ENCODE measurements at regions not wholly inside any gene's neighbourhood (a gene's known extent, or its start where the extent isn't known, plus 50 kb on each side); places are given as distances from the start of the nearest gene placed in this dataset.

DNA sequence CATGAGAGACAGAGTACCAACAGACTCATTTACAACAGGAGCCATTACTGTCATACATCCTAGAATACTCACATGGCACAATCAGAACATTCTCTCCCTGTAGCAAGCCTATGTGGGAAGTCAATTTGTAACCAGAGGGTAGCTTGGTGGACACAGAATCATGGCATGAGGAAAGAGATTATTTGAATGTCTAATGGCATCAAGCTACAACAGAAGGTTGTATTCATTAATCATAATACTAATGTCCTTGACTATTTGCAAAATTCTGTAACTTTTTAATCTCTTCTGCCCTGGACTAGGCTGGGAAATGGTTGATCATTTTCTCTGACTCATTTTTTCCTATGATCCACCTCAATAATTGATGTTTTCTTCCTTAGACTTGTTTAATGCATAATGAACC, 345.2 kb upstream of the IL12A start:
- intact Hi-C loops (cut with micrococcal nuclease), result no loop called here

DNA sequence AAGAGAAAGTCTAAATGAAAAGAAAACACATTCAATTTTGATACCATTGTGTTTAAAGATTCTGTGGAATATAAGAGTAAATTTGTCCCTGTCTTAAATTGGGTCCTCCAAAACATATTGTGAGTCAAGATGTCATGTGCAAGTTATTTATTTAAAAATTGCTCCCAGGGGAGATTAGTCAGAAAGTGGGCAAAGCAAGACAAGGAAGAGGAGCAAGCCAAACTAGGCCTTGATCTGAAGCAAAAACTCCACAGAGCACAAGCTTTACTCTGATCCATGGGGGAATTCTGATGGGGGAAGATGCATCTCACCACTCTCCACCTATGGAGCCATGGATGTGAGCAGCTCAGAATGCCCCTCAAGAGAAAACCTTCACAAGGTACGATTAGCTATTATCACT, 342.8 kb upstream of the IL12A start:
- intact Hi-C loops (cut with micrococcal nuclease), result no loop called here

GRCh38 chr3:159649951-159650350, 338.7 kb upstream of the IL12A start:
- intact Hi-C loops (cut with micrococcal nuclease), result no loop called here

DNA sequence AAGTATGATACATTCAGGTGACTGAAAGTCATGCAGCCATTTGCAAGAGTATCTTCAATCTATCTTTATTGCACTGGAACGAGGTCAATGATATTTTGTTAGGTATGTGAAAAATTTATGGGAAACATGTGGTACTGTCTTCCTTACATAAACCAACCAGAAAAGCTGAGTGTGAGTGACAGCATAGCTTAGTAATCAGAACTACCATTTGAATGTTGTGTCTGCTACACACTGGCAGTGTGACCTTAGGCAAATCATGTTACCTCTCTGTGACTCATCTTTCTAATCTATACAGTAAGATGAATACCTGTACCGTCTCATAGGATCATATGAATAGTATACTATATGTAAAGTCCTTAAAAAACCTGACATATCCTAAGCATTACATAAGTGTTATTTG, 337.9 kb upstream of the IL12A start:
- intact Hi-C loops (cut with micrococcal nuclease), result no loop called here

DNA sequence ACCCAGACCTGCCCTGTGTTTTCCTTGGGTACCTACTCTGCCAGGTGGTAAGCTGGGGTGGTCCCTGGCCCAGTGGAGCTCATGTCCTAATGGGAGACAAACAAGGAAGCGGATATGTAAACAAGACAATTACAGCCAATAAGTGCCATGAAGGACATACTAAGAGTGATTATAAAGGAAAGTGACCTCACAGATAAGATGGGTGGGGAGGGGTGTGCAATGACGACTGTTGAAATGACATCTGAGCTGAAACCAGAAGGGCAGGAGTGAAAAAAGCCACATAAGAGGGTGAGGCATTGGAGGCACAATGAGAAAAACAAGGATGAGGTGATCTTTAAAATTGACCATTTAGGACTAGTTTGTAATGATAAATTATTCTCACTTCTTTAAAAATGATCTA, 336.2 kb upstream of the IL12A start:
- intact Hi-C loops (cut with micrococcal nuclease), result no loop called here

GRCh38 chr3:159654183-159655134, 334.2 kb upstream of the IL12A start:
- intact Hi-C loops (cut with micrococcal nuclease), result no loop called here

DNA sequence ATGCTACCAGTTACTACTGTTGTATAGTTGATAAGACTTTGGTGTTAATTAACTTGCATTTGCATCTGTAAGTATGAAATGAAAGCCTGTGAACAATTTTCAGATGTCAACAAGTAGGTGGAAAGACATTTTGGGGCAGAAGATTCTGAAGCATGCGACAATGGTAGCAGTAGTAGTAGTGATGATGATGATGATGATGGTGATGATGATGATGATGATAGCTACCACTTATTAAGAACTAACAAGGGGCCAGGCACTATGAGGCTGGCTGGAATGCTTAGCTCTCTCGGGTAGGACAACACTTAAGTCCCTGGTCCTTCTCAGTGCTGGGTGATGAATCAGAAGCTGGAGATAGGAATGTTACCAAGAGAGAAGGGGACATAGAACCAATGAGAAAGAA, 333.4 kb upstream of the IL12A start:
- intact Hi-C loops (cut with micrococcal nuclease), result no loop called here

GRCh38 chr3:159657176-159657575, 331.5 kb upstream of the IL12A start:
- intact Hi-C loops (cut with micrococcal nuclease), result no loop called here

GRCh38 chr3:159657629-159658028, 331.0 kb upstream of the IL12A start:
- intact Hi-C loops (cut with micrococcal nuclease), result no loop called here

DNA sequence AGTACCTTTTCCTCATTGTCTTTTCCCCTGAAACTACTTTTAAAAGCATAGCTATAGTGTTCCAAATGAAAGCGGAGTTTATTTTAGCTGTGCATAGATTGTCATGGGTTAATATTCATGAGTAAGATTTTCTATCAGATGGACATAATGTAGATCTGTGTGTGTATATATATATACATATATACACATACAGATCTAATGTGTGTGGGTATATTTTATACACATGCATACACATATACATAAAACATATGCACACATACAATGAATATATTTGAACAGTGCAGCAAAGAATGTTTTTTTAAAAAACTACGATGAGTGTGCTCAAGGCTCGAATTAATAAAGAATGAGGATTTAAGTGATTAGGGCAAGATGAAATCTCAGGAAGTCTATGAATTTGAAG, 328.3 kb upstream of the IL12A start:
- intact Hi-C loops (cut with micrococcal nuclease), result no loop called here

DNA sequence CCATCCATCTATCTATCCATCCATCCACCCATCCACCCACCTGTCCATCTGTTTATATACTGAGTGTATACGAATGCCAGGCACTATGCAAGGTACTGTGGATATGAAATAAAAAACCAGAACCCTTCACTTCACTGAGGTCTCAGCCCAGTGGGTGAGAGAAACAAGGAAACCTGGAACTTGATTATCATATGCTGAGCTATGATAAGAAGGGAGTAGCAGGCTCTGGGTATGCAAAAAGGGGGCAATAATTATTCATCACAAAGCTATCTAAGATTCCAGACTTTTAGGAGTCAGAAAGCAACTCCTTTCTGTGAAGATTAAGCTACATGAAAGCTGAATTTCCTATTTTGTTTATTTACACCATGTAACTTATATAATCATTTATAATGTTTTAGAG, 327.7 kb upstream of the IL12A start:
- intact Hi-C loops (cut with micrococcal nuclease), result no loop called here

DNA sequence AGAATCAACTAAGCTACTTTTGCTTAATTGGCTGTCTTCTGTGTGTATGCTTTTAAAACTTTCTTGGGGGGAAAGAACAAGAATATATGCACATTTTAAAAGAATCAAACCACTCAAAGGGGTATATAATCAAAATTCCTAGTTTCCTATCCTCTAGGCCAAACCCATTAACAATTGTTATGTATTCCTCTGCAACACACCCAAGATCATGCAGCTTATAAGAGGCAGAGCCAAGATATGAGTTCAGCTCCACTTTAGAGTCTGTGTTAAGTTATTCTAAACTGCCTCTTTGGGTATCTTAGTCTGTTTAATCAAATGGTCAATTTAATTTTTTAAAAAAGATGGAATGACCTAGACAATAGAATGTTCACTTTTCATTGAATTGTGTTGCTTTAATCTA, 326.1 kb upstream of the IL12A start:
- intact Hi-C loops (cut with micrococcal nuclease), result no loop called here

DNA sequence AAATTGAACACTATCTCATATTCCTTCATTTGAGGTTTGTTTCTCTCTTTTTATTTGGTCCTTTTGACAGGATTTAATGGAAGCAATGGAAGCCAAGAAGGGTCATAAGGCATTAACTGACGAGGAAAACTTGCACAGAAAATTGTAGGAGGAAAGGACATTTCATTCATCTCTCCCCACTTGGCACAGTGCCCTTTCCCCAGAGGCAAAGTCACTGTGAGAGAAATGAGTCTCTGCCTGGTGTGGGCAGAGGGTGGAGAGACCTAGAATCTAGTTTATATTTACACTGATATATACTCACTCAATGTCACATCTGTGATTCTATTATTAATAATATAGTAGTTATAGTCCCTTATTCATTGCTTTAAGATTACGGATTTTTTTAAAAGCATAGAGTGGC, 324.6 kb upstream of the IL12A start:
- intact Hi-C loops (cut with micrococcal nuclease), result no loop called here

DNA sequence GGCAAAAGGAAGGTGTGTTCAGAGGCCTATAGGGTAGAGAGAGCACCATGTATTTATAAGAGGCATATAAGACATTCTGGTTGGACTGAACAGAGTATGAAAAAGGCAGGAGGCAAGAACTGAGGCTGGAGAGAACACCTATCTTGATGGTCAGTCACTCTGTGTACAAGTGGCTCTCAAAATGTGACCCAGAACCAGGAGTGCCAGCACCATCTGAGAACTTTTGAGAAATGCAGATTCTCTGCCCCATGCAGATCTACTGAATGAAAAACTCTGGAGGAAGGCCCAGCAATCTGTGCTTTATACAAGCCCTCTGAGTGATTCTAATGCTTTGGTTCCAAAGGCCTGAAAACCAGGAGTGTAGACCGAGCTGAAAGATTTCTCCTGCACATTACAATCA, 324.0 kb upstream of the IL12A start:
- intact Hi-C loops (cut with micrococcal nuclease), result no loop called here

- intact Hi-C loops (cut with micrococcal nuclease), result no loop called here
These were observed 321.4 kb upstream of the IL12A start for GRCh38 chr3:159667261-159667660.

- intact Hi-C loops (cut with micrococcal nuclease), result no loop called here
These were observed 320.2 kb upstream of the IL12A start for GRCh38 chr3:159668461-159668860.

GRCh38 chr3:159668990-159669476, 319.6 kb upstream of the IL12A start:
- intact Hi-C loops (cut with micrococcal nuclease), result no loop called here

- intact Hi-C loops (cut with micrococcal nuclease), result no loop called here
These were observed 318.9 kb upstream of the IL12A start for GRCh38 chr3:159669766-159670165.

GRCh38 chr3:159672728-159673688, 315.6 kb upstream of the IL12A start:
- intact Hi-C loops (cut with micrococcal nuclease), result no loop called here

GRCh38 chr3:159674583-159674982, 314.1 kb upstream of the IL12A start:
- intact Hi-C loops (cut with micrococcal nuclease), result no loop called here

GRCh38 chr3:159675285-159675684, 313.4 kb upstream of the IL12A start:
- intact Hi-C loops (cut with micrococcal nuclease), result no loop called here

DNA sequence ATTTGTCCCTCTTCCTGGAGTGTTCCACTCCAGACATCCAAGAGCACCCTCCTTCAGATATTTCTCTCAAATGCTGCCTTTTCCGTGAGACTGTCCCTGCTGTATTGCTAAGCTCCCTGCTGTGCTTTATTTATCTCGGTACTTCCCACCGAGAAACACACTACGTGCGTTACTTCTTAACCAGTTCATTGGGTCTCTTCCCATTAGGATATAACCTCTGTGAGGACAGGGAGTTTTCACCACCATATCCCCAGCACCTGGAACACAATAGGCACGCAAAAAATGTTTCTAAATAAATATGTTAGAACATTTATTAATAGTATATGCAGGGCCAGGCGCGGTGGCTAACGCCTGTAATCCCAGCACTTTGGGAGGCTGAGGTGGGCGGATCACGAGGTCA, 308.7 kb upstream of the IL12A start:
- intact Hi-C loops (cut with micrococcal nuclease), result no loop called here
